HG03565 (cell line): ENCODE measurements at regions not wholly inside any gene's neighbourhood (a gene's known extent, or its start where the extent isn't known, plus 50 kb on each side); places are given as distances from the start of the nearest gene placed in this dataset.
"Not testable (repeated sequence)": the region's sequence is repeated elsewhere in the genome, so short reads cannot be mapped to it uniquely, and the experiment has no call there.

ENCODE experiments used
- ATAC-seq: cut with Tn5 transposase; IDR thresholded peaks from one replicate; pipeline ENCODE4 v1.9.1; 2021; ENCODE audit warnings: mild to moderate bottlenecking, moderate library complexity; ENCODE audit not compliant: unreplicated experiment

DNA sequence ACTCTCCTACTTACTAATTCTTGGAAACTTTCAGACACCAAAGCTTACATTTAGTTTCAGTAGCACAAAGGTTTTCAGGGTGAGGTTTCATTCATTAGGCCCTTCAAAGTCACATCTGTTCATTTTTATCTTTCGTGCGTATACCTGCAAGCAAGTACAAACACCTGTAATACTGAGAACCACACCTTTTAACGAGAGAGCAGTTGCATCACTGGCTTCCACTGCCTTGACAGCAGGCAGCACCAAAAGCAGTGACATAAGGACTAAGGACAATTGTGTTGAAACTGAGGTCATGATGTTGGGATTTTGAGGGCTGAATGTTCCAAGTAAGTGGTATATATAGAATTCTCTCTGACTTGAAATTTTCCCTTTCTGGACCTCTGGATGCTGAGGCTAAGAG lies 61.1 kb downstream of the GOLGA6L25 start:
- ATAC-seq = not testable (repeated sequence)

DNA sequence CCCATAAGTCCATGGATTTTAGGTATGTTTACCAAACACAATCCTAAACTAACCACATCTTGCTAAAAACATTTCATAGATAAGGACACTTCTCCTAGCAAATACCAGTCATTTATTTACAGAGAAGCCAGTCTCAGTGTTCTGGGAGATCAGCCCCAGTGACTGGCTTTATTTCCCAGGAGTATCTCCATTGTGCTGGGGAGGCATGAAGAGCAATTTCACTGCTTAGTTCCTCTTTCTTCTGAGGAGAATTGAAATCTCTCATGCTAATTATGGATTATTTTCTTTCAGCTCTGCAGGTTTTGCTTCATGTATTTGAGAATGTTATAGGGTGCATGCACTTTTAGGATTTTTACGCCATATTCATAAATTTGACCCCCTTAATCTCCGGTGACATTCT lies 68.3 kb downstream of the GOLGA6L25 start:
- ATAC-seq = not testable (repeated sequence)

DNA sequence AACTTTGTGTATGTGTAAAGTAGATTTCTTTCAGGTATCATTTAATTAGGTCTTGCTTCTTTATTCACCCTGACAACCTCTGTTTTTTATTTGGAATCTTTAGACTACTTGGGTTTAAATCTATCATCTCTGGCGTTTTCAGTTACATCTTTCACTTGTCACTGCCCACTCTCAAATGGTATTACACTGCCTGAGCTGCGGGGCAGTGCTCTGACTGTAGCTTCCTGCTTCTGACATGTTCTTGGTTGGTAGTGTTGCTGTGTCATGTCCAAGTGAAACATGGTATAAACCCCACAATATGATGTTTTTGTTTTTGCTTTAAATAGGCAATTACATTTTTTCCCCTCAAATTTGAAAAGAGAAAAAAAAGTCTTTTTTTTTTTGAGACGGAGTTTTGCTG lies 68.8 kb downstream of the GOLGA6L25 start:
- peak; percentile 49 for ATAC-seq

DNA sequence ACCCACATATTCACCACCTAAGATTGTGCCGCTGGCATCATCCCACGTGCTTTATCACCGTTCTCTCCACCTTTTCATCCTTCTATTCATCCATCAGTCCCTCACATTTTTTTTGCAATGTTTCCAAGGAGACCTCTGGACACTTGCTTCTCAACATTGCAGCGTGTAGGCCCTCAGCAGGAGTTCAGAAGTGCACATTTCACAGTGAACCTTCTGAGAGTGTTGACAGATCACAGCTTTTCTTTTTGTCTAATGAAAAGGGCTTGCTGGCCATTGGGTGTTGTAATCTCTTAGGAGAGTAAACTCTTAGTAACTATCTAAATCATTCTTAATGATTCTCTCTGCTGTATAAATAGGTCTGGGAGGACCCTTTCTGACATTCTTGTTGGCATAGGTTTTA lies 71.0 kb downstream of the GOLGA6L25 start:
- ATAC-seq = not testable (repeated sequence)

DNA sequence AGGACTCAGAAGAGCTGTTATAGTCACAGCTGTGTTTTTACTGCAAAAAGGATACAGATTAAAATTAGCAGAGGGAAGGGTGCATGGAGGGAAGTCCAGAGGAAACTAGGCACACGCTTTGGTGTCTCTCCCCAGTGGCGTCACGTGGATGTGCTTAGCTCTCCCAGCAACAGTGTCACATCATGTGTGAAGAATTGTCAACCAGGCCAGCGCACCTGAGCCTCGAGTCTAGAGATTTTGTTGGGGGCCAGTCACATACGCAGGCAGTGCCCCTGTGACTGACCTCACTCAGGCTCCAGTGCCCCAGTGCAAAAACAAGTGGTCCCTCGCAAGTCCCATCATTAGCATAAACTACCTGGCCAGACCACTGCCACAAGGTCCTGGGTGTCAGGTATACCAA lies 73.2 kb downstream of the GOLGA8M start:
- ATAC-seq = not testable (repeated sequence)
